Fibroblast of the aortic adventitia (primary cell): ENCODE measurements at regions not wholly inside any gene's neighbourhood (a gene's known extent, or its start where the extent isn't known, plus 50 kb on each side); places are given as distances from the start of the nearest gene placed in this dataset. TPM values are rescaled to one million over a fixed set of nuclear protein-coding genes. Genes with fewer than 3 reads are reported as not detected.

Experiments used
- DNase-seq: peaks from one replicate; pipeline ENCODE4 v3.0.0-alpha.2; 2010; ENCODE audit warnings: low read depth
- H3K4me3 ChIP-seq: 2 replicates; pipeline ENCODE4 v1.5.1; 2011; ENCODE audit warnings: low read depth, mild to moderate bottlenecking, control low read depth, low read length, moderate library complexity
- small RNA-seq: library from RNA; depleted of rRNA; stranded (forward); fragments of <200 nt; gene quantifications from one replicate; pipeline ENCODE3, GENCODE V24; 2012
- TF ChIP-seq, protein P1 (sequence below): IDR thresholded peaks from 2 replicates; pipeline ENCODE4 v1.5.1; 2011; ENCODE audit warnings: mild to moderate bottlenecking, low read length, control low read depth, inconsistent platforms; ENCODE audit not compliant: insufficient read depth

DNA sequence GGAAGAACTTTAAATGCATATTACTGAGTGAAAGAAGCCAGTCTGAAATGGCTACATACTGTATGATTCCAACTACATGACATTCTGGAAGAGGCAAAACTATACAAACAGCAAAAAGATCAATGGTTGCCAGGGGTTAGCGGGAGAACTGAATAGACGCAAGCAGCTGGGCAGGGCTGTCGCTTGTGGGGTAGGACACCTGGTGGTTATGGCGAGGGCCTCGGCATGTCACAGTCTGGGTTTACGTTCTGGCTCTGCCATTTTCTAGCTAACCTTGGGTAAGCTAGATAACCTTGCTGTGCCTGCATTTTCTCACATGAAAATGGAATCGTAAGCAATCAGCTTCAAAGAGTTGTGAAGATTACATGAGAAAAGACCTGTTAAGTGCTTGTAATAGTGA, 55.2 kb upstream of the SYT13 start:
- TF ChIP-seq, protein P1, sequence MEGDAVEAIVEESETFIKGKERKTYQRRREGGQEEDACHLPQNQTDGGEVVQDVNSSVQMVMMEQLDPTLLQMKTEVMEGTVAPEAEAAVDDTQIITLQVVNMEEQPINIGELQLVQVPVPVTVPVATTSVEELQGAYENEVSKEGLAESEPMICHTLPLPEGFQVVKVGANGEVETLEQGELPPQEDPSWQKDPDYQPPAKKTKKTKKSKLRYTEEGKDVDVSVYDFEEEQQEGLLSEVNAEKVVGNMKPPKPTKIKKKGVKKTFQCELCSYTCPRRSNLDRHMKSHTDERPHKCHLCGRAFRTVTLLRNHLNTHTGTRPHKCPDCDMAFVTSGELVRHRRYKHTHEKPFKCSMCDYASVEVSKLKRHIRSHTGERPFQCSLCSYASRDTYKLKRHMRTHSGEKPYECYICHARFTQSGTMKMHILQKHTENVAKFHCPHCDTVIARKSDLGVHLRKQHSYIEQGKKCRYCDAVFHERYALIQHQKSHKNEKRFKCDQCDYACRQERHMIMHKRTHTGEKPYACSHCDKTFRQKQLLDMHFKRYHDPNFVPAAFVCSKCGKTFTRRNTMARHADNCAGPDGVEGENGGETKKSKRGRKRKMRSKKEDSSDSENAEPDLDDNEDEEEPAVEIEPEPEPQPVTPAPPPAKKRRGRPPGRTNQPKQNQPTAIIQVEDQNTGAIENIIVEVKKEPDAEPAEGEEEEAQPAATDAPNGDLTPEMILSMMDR, result no peak
- no peak for DNase-seq
- H3K4me3 ChIP-seq, result no peak overlapping the region

DNA sequence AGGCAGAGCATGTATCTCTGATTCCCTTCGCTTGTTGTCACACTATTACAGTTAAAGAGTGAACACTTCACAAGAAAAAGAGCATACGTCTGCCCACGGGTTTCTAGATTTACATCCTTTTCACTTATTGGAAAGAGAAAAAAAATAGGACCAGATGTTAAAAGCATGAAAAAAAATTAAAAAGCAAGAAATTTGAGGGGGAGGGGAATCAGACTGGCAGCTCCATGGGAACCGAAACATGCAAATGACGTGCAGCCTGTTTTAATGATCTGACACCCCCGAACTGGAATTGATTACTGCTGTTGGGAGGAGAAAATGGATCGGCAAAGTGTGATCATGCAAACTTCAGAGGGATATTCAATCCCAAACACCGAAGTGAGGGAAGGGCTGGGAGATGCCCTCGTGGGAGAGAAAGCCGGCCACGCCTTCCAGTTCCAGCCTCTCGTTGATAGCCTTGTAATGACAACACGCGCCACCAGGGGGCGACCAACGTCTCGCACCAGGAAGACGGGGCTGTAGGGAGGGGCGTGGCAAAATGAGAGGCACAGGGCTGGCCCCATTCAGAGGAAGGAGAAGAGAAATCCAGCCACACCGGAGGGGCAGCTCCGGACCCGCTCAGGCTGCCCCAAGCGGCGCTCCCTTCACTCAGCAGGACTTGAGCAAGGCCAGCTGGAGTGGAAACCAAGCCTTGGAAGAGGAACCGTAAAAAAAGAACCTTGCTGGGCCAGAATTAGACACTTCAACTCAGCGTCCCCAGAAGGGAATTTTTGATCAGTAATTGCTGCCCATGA, 53.8 kb upstream of the SYT13 start:
- TF ChIP-seq, protein P1, result peak; percentile 88
- DNase-seq, result peak; percentile 79
- H3K4me3 ChIP-seq, result peak overlapping the region; percentile 22

DNA sequence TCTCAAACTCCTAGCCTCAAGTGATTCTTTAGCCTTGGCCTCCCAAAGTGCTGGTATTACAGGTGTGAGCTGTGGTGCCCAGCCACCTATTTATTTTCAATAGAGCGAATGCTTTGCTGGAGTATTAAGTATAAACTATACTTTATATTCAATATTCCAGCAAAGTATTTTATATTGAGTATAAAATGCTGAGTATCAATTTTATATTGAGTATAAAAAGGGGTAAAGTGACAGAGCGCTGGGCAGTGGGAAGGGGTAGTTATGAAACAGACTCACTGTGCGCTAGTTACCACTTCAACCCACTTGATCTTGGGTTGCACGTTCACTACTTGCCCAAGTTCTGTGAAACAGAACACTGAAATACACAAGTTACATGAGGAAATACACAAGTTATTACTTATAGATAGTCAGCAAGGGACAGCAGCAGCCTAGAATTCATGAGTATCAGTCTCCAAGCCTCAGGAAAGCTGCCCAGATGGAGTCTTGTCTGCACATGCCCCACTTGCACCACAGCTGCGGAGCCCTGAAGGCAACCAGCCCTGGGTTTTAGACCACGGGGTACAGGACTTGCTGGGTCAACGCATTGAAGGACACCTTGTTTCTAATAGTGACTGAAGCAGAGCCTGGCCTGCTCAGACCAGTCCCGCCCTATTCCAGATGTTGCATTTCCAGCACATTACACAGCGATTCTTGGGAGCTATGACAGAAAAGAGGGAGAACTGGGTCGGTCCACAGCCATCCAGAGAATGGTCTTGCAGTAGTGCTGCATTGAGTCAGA, 51.6 kb upstream of the SYT13 start:
- no peak overlapping the region for H3K4me3 ChIP-seq
- DNase-seq, result no peak
- TF ChIP-seq, protein P1, result no peak

DNA sequence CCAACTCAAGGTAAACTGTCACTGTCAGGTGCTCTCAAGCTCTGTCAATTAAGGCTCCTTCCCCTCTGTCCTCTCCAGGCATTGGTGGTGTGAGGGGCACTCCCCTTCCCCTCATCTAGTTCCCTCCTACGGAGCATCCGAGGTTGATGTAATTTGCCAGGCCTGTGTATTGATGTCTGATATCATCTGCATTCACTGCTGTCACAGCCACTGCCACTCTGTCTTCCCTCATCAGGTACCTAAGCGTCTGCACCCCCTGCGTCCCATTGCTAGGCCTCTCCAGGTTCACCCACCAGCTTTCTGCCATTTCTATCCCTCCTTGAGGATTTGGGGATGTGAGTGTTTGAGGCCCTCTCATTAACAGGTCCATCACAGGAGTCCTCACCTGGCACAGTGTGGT, 50.0 kb upstream of the SYT13 start:
- no peak overlapping the region for H3K4me3 ChIP-seq
- TF ChIP-seq, protein P1, result no peak
- DNase-seq, result no peak

Small RNA genes lying in the stretch of these regions (small RNA-seq; reads per million reads assigned to genes)
- not detected for gene AC103855.4
